OCI-LY7 (cell line): ENCODE measurements at regions not wholly inside any gene's neighbourhood (a gene's known extent, or its start where the extent isn't known, plus 50 kb on each side); places are given as distances from the start of the nearest gene placed in this dataset.

Experiments used
- BruUV-seq: library from RNA; stranded (reverse); fragments of 400-500 nt; replicated peaks from 2 replicates; lab custom pipeline; 2021; lab: Mats Ljungman, UMichigan
- CTCF ChIA-PET: fragments of 300-600 bp; sonication (Branson Sonifier 250); formaldehyde crosslinking; loops from one replicate; lab custom pipeline; 2022; ENCODE audit warnings: antibody characterized with exemption; ENCODE audit not compliant: unreplicated experiment; lab: Charles Lee
- POLR2A ChIA-PET: fragments of 300-600 bp; sonication (Branson Sonifier 250); formaldehyde crosslinking; loops from one replicate; lab custom pipeline; 2022; ENCODE audit warnings: antibody characterized with exemption; lab: Charles Lee
- DNase-seq: peaks from one replicate; pipeline ENCODE4 v3.0.0-alpha.2; 2015; ENCODE audit warnings: low spot score
- H2AFZ ChIP-seq: fragments of 200-600 bp; sonication (generic), shearing (Covaris generic); 2 replicates; pipeline ENCODE4 v1.6.1; 2014; ENCODE audit warnings: mild to moderate bottlenecking, antibody characterized with exemption, low read length, moderate library complexity
- H3K27ac ChIP-seq: fragments of 200-600 bp; sonication (generic); 2 replicates; pipeline ENCODE4 v1.5.1; 2014; ENCODE audit warnings: mixed run types, low read depth, mild to moderate bottlenecking, moderate library complexity, low read length, inconsistent platforms; ENCODE audit not compliant: poor library complexity, severe bottlenecking
- H3K36me3 ChIP-seq: fragments of 200-600 bp; sonication (generic); 2 replicates; pipeline ENCODE4 v1.6.1; 2014; ENCODE audit warnings: mild to moderate bottlenecking, antibody characterized with exemption, low read length, moderate library complexity, mixed read lengths; ENCODE audit not compliant: insufficient read depth
- H3K4me1 ChIP-seq: fragments of 200-600 bp; sonication (generic); 2 replicates; pipeline ENCODE4 v1.5.1; 2014; ENCODE audit warnings: mild to moderate bottlenecking, low read length; ENCODE audit not compliant: insufficient read depth, poor library complexity, severe bottlenecking
- H3K4me2 ChIP-seq: fragments of 200-600 bp; sonication (generic); 2 replicates; pipeline ENCODE4 v1.6.1; 2014; ENCODE audit warnings: mild to moderate bottlenecking, low read length
- H3K4me3 ChIP-seq: fragments of 200-600 bp; sonication (generic); 2 replicates; pipeline ENCODE4 v1.5.1; 2014; ENCODE audit warnings: mild to moderate bottlenecking, low read depth, low read length; ENCODE audit not compliant: poor library complexity, severe bottlenecking
- H3K79me2 ChIP-seq: fragments of 200-600 bp; sonication (generic); 2 replicates; pipeline ENCODE4 v1.6.1; 2016; ENCODE audit warnings: low read depth, mild to moderate bottlenecking, low read length, moderate library complexity, mixed read lengths; ENCODE audit not compliant: insufficient read depth
- H3K9me2 ChIP-seq: fragments of 200-600 bp; sonication (generic); 2 replicates; pipeline ENCODE4 v1.6.1; 2016; ENCODE audit warnings: mild to moderate bottlenecking, low read length, mixed read lengths; ENCODE audit not compliant: insufficient read depth
- H3K9me3 ChIP-seq: fragments of 200-600 bp; sonication (generic); 2 replicates; pipeline ENCODE4 v1.6.1; 2014; ENCODE audit warnings: mild to moderate bottlenecking, mixed run types, low read length, mixed read lengths
- H4K20me1 ChIP-seq: fragments of 200-600 bp; sonication (generic); 2 replicates; pipeline ENCODE4 v1.6.1; 2014; ENCODE audit warnings: mild to moderate bottlenecking, antibody characterized with exemption, low read length, moderate library complexity, mixed read lengths; ENCODE audit not compliant: insufficient read depth
- EZH2phosphoT487 ChIP-seq: fragments of 200-600 bp; sonication (generic); IDR thresholded peaks from 2 replicates; pipeline ENCODE4 v1.6.1; 2018; ENCODE audit warnings: low read depth, borderline replicate concordance, mild to moderate bottlenecking, mixed run types, antibody characterized with exemption, low read length, moderate library complexity, mixed read lengths
- intact Hi-C: fragments of 100-400 bp; cut with micrococcal nuclease; formaldehyde crosslinking; loops from one replicate; pipeline ENCODE4 v1.10.0; 2022; ENCODE audit not compliant: unreplicated experiment
- TF ChIP-seq, protein P1 (sequence below): fragments of 200-600 bp; sonication (generic); conservative IDR thresholded peaks from 2 replicates; pipeline ENCODE4 v1.5.1; 2014; ENCODE audit warnings: mild to moderate bottlenecking, antibody characterized with exemption, low read length, moderate library complexity, mixed read lengths

DNA sequence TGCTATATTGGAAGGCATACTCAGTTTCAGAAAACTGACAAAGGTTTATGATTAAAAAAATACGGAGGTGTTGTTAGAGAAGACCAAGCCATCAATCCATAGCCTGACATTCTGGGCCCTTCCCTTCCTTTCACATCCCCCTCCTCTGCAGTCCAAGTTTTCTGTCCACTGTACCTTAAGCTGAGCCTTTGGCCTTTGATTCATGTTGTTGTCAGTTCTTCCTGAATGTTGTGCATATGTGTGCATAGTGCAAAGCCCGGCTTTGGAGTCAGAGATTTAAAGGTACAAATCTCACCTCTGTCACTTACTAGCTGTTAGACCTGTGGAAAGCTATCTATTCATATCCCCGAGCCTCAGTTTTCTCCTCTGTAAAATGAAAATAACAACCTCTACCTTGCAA, 104.9 kb upstream of the AGBL1 start:
- no TSS peak for BruUV-seq
- TF ChIP-seq, protein P1, sequence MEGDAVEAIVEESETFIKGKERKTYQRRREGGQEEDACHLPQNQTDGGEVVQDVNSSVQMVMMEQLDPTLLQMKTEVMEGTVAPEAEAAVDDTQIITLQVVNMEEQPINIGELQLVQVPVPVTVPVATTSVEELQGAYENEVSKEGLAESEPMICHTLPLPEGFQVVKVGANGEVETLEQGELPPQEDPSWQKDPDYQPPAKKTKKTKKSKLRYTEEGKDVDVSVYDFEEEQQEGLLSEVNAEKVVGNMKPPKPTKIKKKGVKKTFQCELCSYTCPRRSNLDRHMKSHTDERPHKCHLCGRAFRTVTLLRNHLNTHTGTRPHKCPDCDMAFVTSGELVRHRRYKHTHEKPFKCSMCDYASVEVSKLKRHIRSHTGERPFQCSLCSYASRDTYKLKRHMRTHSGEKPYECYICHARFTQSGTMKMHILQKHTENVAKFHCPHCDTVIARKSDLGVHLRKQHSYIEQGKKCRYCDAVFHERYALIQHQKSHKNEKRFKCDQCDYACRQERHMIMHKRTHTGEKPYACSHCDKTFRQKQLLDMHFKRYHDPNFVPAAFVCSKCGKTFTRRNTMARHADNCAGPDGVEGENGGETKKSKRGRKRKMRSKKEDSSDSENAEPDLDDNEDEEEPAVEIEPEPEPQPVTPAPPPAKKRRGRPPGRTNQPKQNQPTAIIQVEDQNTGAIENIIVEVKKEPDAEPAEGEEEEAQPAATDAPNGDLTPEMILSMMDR: no peak

GRCh38 chr15:85976102-85976501, 103.6 kb upstream of the AGBL1 start:
- Histone ChIP-seq H3K79me2 (no peaks in the 10 kb centered on the region), H3K9me3 (0 out of 2 replicates have a peak, but pooled peaks cover 5% of the 10 kb centered on the region), H3K36me3 (no peaks in the 10 kb centered on the region), H2AFZ (no peak overlapping the region), H3K9me2 (no peaks in the 10 kb centered on the region), H3K4me2 (no peak overlapping the region), H4K20me1 (no peaks in the 10 kb centered on the region), H3K27ac (no peak overlapping the region), H3K4me1 (no peaks in the 10 kb centered on the region), H3K4me3 (no peak overlapping the region)
- intact Hi-C loops: no loop called here
- TF ChIP-seq EZH2phosphoT487: no peak
- TF ChIP-seq, protein P1: no peak
- no peak for DNase-seq
- ChIA-PET POLR2A (no interaction called here), CTCF (no interaction called here)
- no TSS peak for BruUV-seq

More for the DNA sequence above, 104.9 kb upstream of the AGBL1 start:
- no peaks in the 10 kb centered on the region for H3K79me2 ChIP-seq
- H3K4me1 ChIP-seq: no peaks in the 10 kb centered on the region
- no peaks in the 10 kb centered on the region for H4K20me1 ChIP-seq
- no peaks in the 10 kb centered on the region for H3K36me3 ChIP-seq
- H3K9me3 ChIP-seq: 0 out of 2 replicates have a peak, but pooled peaks cover 5% of the 10 kb centered on the region
- no peak overlapping the region for H3K4me2 ChIP-seq
- H2AFZ ChIP-seq: no peak overlapping the region
- CTCF ChIA-PET: no interaction called here
- POLR2A ChIA-PET: no interaction called here
- intact Hi-C loops: no loop called here
- H3K9me2 ChIP-seq: no peaks in the 10 kb centered on the region
- DNase-seq: no peak
- no peak overlapping the region for H3K27ac ChIP-seq
- no peak overlapping the region for H3K4me3 ChIP-seq

- BruUV-seq: no TSS peak
- POLR2A ChIA-PET: no interaction called here
These were observed 102.7 kb upstream of the AGBL1 start for GRCh38 chr15:85976986-85977385.

More at GRCh38 chr15:85976986-85977385, 102.7 kb upstream of the AGBL1 start:
- Histone ChIP-seq H3K9me2 (no peaks in the 10 kb centered on the region), H2AFZ (no peak overlapping the region), H3K4me2 (no peak overlapping the region), H4K20me1 (no peaks in the 10 kb centered on the region), H3K4me3 (no peak overlapping the region), H3K79me2 (no peaks in the 10 kb centered on the region), H3K36me3 (no peaks in the 10 kb centered on the region), H3K27ac (no peak overlapping the region), H3K4me1 (no peaks in the 10 kb centered on the region), H3K9me3 (0 out of 2 replicates have a peak, but pooled peaks cover 5% of the 10 kb centered on the region)
- CTCF ChIA-PET: no interaction called here
- intact Hi-C loops: no loop called here
- TF ChIP-seq, protein P1: no peak
- TF ChIP-seq EZH2phosphoT487: no peak
- DNase-seq: no peak
